IMR-90 (cell line): ENCODE measurements at regions not wholly inside any gene's neighbourhood (a gene's known extent, or its start where the extent isn't known, plus 50 kb on each side); places are given as distances from the start of the nearest gene placed in this dataset.

Experiments
- ATAC-seq: fragments of 200-7000 bp; cut with Tn5 transposase; 2 replicates; pipeline ENCODE4 v1.9.1; 2020; ENCODE audit warnings: low read depth, mild to moderate bottlenecking, moderate library complexity
- BruUV-seq: library from RNA; stranded (reverse); fragments of 400-500 nt; replicated peaks from 2 replicates; lab custom pipeline; 2021; lab: Mats Ljungman, UMichigan
- CTCF ChIA-PET: fragments of 300-600 bp; formaldehyde crosslinking; extraction: SDS; loops from one replicate; lab custom pipeline; 2021; ENCODE audit warnings: antibody characterized with exemption; lab: Yijun Ruan, JAX
- POLR2A ChIA-PET: fragments of 300-600 bp; sonication (Branson Sonifier 250); formaldehyde crosslinking; loops from one replicate; lab custom pipeline; 2022; ENCODE audit warnings: antibody characterized with exemption; ENCODE audit not compliant: unreplicated experiment; lab: Charles Lee
- DNase-seq: peaks from one replicate; pipeline ENCODE4 v3.0.0; 2013
- H2AFZ ChIP-seq: replicated peaks from 2 replicates; pipeline ENCODE3; 2013; ENCODE audit warnings: low read length, mild to moderate bottlenecking; ENCODE audit not compliant: poor library complexity
- H2AK5ac ChIP-seq: 2 replicates; pipeline ENCODE4 v1.6.1; 2013; ENCODE audit warnings: low read depth, low read length, inconsistent platforms
- H2AK9ac ChIP-seq: replicated peaks from 2 replicates; pipeline ENCODE3; 2013; ENCODE audit warnings: mild to moderate bottlenecking, low read depth, low read length, moderate library complexity; ENCODE audit not compliant: poor library complexity
- H2BK120ac ChIP-seq: 2 replicates; pipeline ENCODE4 v1.6.1; 2013; ENCODE audit warnings: low read depth, low read length, inconsistent platforms
- H2BK15ac ChIP-seq: 3 replicates; pipeline ENCODE4 v1.6.1; 2013; ENCODE audit warnings: low read depth, low read length, inconsistent platforms
- H2BK20ac ChIP-seq: 2 replicates; pipeline ENCODE4 v1.6.1; 2013; ENCODE audit warnings: low read depth, mild to moderate bottlenecking, inconsistent platforms, low read length, moderate library complexity
- H2BK5ac ChIP-seq: 2 replicates; pipeline ENCODE4 v1.6.1; 2013; ENCODE audit warnings: mild to moderate bottlenecking, low read depth, low read length, inconsistent platforms; ENCODE audit not compliant: poor library complexity, severe bottlenecking
- H3K14ac ChIP-seq: replicated peaks from 2 replicates; pipeline ENCODE4 v1.6.1; 2013; ENCODE audit warnings: low read depth, low read length, inconsistent platforms
- H3K18ac ChIP-seq: 2 replicates; pipeline ENCODE4 v1.6.1; 2013; ENCODE audit warnings: low read depth, low read length, control low read depth
- H3K23ac ChIP-seq: 2 replicates; pipeline ENCODE4 v1.6.1; 2013; ENCODE audit warnings: low read depth, low read length, inconsistent platforms
- H3K27ac ChIP-seq: 2 replicates; pipeline ENCODE4 v1.5.1; 2013; ENCODE audit warnings: mild to moderate bottlenecking, control low read depth, low read length; ENCODE audit not compliant: insufficient read depth
- H3K27me3 ChIP-seq: 2 replicates; pipeline ENCODE4 v1.6.1; 2013; ENCODE audit warnings: low read length; ENCODE audit not compliant: control insufficient read depth, insufficient read depth
- H3K36me3 ChIP-seq: 2 replicates; pipeline ENCODE4 v1.6.1; 2013; ENCODE audit warnings: low read length, mixed read lengths; ENCODE audit not compliant: control insufficient read depth, insufficient read depth
- H3K4ac ChIP-seq: 2 replicates; pipeline ENCODE4 v1.6.1; 2013; ENCODE audit warnings: low read depth, low read length, inconsistent platforms
- H3K4me1 ChIP-seq: 2 replicates; pipeline ENCODE4 v1.6.1; 2013; ENCODE audit warnings: low read length, mixed read lengths; ENCODE audit not compliant: control insufficient read depth, insufficient read depth
- H3K4me2 ChIP-seq: 2 replicates; pipeline ENCODE4 v1.6.1; 2013; ENCODE audit warnings: low read depth, mild to moderate bottlenecking, control low read depth, low read length, moderate library complexity
- H3K4me3 ChIP-seq: 2 replicates; pipeline ENCODE4 v1.5.1; 2013; ENCODE audit warnings: low read depth, mild to moderate bottlenecking, control low read depth, low read length, moderate library complexity; ENCODE audit not compliant: insufficient read depth
- H3K56ac ChIP-seq: 2 replicates; pipeline ENCODE4 v1.6.1; 2013; ENCODE audit warnings: low read length, inconsistent platforms; ENCODE audit not compliant: insufficient read depth; ENCODE audit errors: extremely low read depth
- H3K79me1 ChIP-seq, 2 experiments: 2 replicates each; pipeline ENCODE4 v1.6.1; 2013; ENCODE audit warnings: low read length in 2 of 2, inconsistent platforms in 1 of 2, low read depth in 1 of 2
- H3K9ac ChIP-seq: 2 replicates; pipeline ENCODE4 v1.6.1; 2013; ENCODE audit warnings: low read depth, low read length, control low read depth
- H3K9me1 ChIP-seq: 2 replicates; pipeline ENCODE4 v1.6.1; 2013; ENCODE audit warnings: low read length, inconsistent platforms; ENCODE audit not compliant: insufficient read depth
- H3K9me3 ChIP-seq: 2 replicates; pipeline ENCODE4 v1.6.1; 2013; ENCODE audit warnings: low read length; ENCODE audit not compliant: control insufficient read depth, insufficient read depth
- H4K20me1 ChIP-seq: 2 replicates; pipeline ENCODE4 v1.6.1; 2013; ENCODE audit warnings: low read length, inconsistent platforms; ENCODE audit not compliant: insufficient read depth
- H4K5ac ChIP-seq: 2 replicates; pipeline ENCODE4 v1.6.1; 2013; ENCODE audit warnings: mild to moderate bottlenecking, low read depth, low read length, control low read depth
- H4K8ac ChIP-seq, 2 experiments: 2 replicates each; pipeline ENCODE4 v1.6.1; 2013; ENCODE audit warnings: low read depth in 2 of 2, low read length in 2 of 2, control low read depth in 1 of 2, inconsistent platforms in 1 of 2
- H4K91ac ChIP-seq: 2 replicates; pipeline ENCODE4 v1.6.1; 2013; ENCODE audit warnings: low read depth, low read length, inconsistent platforms; ENCODE audit not compliant: insufficient read depth
- BHLHE40 ChIP-seq: fragments of 150-350 bp; IDR thresholded peaks from 2 replicates; pipeline ENCODE4 v1.6.1; 2016; ENCODE audit warnings: mild to moderate bottlenecking, low read depth, low read length
- CEBPB ChIP-seq: IDR thresholded peaks from 2 replicates; pipeline ENCODE4 v1.6.1; 2012; ENCODE audit warnings: low read depth, low read length, improper control_type of control experiment
- CHD1 ChIP-seq: IDR thresholded peaks from 2 replicates; pipeline ENCODE4 v1.6.1; 2012; ENCODE audit warnings: low read depth, low read length, improper control_type of control experiment
- CTCF ChIP-seq: conservative IDR thresholded peaks from 2 replicates; pipeline ENCODE4 v1.5.1; 2012; ENCODE audit warnings: mild to moderate bottlenecking, low read depth, low read length, improper control_type of control experiment
- ELK1 ChIP-seq: fragments of 150-350 bp; IDR thresholded peaks from 2 replicates; pipeline ENCODE4 v1.6.1; 2016; ENCODE audit warnings: low read depth, mild to moderate bottlenecking, low read length, moderate library complexity, borderline replicate concordance
- FOS ChIP-seq: fragments of 150-350 bp; IDR thresholded peaks from 2 replicates; pipeline ENCODE4 v1.6.1; 2016; ENCODE audit warnings: low read depth, low read length
- MAFK ChIP-seq: IDR thresholded peaks from 2 replicates; pipeline ENCODE4 v1.6.1; 2012; ENCODE audit warnings: low read depth, low read length, improper control_type of control experiment
- MAZ ChIP-seq: IDR thresholded peaks from 2 replicates; pipeline ENCODE4 v1.6.1; 2012; ENCODE audit warnings: low read depth, mild to moderate bottlenecking, low read length, improper control_type of control experiment, moderate library complexity, borderline replicate concordance
- NFE2L2 ChIP-seq: fragments of 150-350 bp; IDR thresholded peaks from 2 replicates; pipeline ENCODE4 v1.6.1; 2016; ENCODE audit warnings: low read depth, mild to moderate bottlenecking, low read length
- POLR2A ChIP-seq: IDR thresholded peaks from 2 replicates; pipeline ENCODE4 v1.6.1; 2012; ENCODE audit warnings: mild to moderate bottlenecking, low read depth, low read length
- RAD21 ChIP-seq: IDR thresholded peaks from 2 replicates; pipeline ENCODE4 v1.6.1; 2012; ENCODE audit warnings: low read length, improper control_type of control experiment
- RCOR1 ChIP-seq: IDR thresholded peaks from 2 replicates; pipeline ENCODE4 v1.6.1; 2012; ENCODE audit warnings: mild to moderate bottlenecking, low read length, improper control_type of control experiment; ENCODE audit not compliant: insufficient replicate concordance
- RFX5 ChIP-seq: IDR thresholded peaks from 2 replicates; pipeline ENCODE4 v1.8.0; 2012; ENCODE audit warnings: low read depth, mild to moderate bottlenecking, low read length, moderate library complexity
- SMC3 ChIP-seq: fragments of 150-350 bp; IDR thresholded peaks from 2 replicates; pipeline ENCODE4 v1.6.1; 2016; ENCODE audit warnings: low read depth, mild to moderate bottlenecking, antibody characterized with exemption, low read length, moderate library complexity
- USF2 ChIP-seq: fragments of 150-350 bp; IDR thresholded peaks from 2 replicates; pipeline ENCODE4 v1.6.1; 2017; ENCODE audit warnings: mild to moderate bottlenecking, antibody characterized with exemption, low read length, low read depth
- WGBS, 2 experiments: methylation state at CpG; one replicate each; pipeline versions ENCODE4 v1.1.5 to v1.1.7; 2013; ENCODE audit warnings: missing lambda C conversion rate in 2 of 2; ENCODE audit not compliant: insufficient read length in 1 of 2; ENCODE audit errors: extremely low coverage in 2 of 2; 5-methylcytosine and 5-hydroxymethylcytosine counted together
- dilution Hi-C: fragments of 300-500 bp; cut with HindIII; formaldehyde crosslinking; loops from one replicate; pipeline ENCODE4 v1.14.3; 2018; ENCODE audit warnings: low sequenced_read_pairs; ENCODE audit not compliant: unreplicated experiment
- in situ Hi-C: fragments of 300-500 bp; cut with MboI; formaldehyde crosslinking; loops from 3 replicates; pipeline ENCODE4 v1.14.3; 2019; ENCODE audit warnings: low sequenced_read_pairs, inconsistent platforms, mixed read lengths
- intact Hi-C: fragments of 100-400 bp; cut with micrococcal nuclease; formaldehyde crosslinking; loops from 2 replicates; pipeline ENCODE4 v1.10.0; 2022

GRCh38 chr9:14389657-14390056 lies 75.7 kb upstream of the NFIB start:
- Histone ChIP-seq H3K23ac (no peak overlapping the region), H3K27me3 (peaks cover 24% of the 10 kb centered on the region), H3K9me1 (no peaks in the 10 kb centered on the region), H2BK120ac (no peak overlapping the region), H2AK9ac (no peak overlapping the region), H3K14ac (no peak overlapping the region), H3K4me2 (no peak overlapping the region), H4K91ac (no peak overlapping the region), H2BK20ac (no peak overlapping the region), H2BK15ac (no peak overlapping the region), H3K79me1 (no peaks in the 10 kb centered on the region), H3K9me3 (no peaks in the 10 kb centered on the region; the same call in 1 of the 2 replicates), H4K8ac (no peak overlapping the region), H3K56ac (no peak overlapping the region), H4K20me1 (no peaks in the 10 kb centered on the region), H3K36me3 (no peaks in the 10 kb centered on the region), H3K18ac (no peak overlapping the region), H3K4me1 (no peaks in the 10 kb centered on the region), H3K27ac (no peak overlapping the region), H2AK5ac (no peak overlapping the region), H3K4ac (no peak overlapping the region), H3K4me3 (no peak overlapping the region), H4K5ac (no peak overlapping the region), H2AFZ (no peak overlapping the region), H2BK5ac (no peak overlapping the region), H3K9ac (no peak overlapping the region)
- TF ChIP-seq FOS, result no peak
- TF ChIP-seq USF2, result no peak
- TF ChIP-seq CEBPB, result no peak
- no peak for TF ChIP-seq MAZ
- no peak for TF ChIP-seq MAFK
- no peak for TF ChIP-seq BHLHE40
- TF ChIP-seq RFX5, result no peak
- TF ChIP-seq RAD21, result no peak
- TF ChIP-seq ELK1, result no peak
- TF ChIP-seq RCOR1, result no peak
- no peak for TF ChIP-seq CTCF
- TF ChIP-seq POLR2A, result no peak
- TF ChIP-seq SMC3, result no peak
- no peak for TF ChIP-seq NFE2L2
- TF ChIP-seq CHD1, result no peak
- intact Hi-C loops (no loop called here), dilution Hi-C loops (no loop called here), in situ Hi-C loops (no loop called here)
- CTCF ChIA-PET, result no interaction called here
- WGBS, 2 experiments, result no CpG with 5 or more reads among the region's 2 CpGs
- no TSS peak for BruUV-seq
- POLR2A ChIA-PET, result no interaction called here
- ATAC-seq, result no peak
- no peak for DNase-seq
